ENCODE measurements at regions not wholly inside any gene's neighbourhood (a gene's known extent, or its start where the extent isn't known, plus 50 kb on each side); places are given as distances from the start of the nearest gene placed in this dataset.
"Not testable (repeated sequence)": the region's sequence is repeated elsewhere in the genome, so short reads cannot be mapped to it uniquely, and the experiment has no call there.

DNA sequence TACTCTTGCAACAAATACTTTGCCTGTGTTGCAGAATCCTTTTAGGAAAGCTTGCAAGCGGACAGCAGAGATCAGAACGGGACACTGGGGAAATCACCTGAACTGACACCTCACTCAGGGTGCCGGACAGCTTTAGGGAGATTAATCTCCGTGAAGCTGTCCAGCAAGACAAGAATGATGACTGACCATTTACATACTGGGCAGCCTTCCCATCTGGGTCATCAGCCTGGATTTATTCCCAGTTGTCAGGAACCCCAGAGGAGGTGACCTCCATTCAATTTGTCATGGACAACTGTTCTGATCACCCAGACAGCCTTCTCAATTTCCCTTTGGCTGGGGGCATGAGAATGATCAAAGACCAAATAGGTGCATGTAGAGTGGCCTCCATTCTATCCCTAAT is 93.0 kb upstream of the EGFL6 start:
- DNase-seq = no peak

GRCh38 chrX:13474164-13474516 is 95.3 kb upstream of the EGFL6 start:
- no peak for DNase-seq

DNA sequence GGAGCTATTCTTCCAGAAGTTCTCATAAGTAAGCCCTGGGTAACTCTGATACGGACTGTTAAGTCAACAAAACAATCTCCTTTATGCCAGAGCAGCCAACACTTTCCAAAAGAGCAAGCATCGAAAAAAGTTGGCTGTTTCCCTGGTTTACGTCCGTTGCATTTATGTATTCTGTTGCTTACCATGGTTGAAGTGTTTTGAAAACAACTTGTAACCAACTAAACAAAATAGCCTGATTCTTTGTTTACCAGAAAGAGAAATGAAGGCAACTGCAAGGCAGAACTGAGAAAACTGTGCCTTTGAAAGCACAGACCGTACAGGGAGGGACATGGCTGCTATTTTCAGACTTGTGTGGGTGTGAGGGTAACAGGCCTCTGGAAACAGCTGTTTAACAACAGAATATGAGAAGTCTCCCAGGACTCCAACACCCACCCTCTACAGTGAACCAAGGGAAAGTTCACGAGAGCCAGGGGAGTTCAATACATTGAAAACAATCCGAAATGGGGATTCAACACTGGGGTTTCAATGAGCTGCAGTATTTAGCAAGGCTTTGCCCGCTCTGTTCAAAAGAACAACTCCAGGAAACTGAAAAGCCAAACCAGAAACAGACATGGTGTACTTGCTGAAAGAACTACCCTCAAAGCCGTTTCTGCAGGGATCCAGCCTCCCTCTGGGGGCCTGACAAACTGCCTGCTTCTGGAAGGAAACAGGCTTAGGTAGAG is 95.8 kb upstream of the EGFL6 start:
- no peak for DNase-seq

- DNase-seq = no peak
These were observed 96.4 kb upstream of the EGFL6 start for GRCh38 chrX:13472975-13473374.

GRCh38 chrX:13471269-13471668 is 98.1 kb upstream of the EGFL6 start:
- DNase-seq = no peak

GRCh38 chrX:13470685-13470977 is 98.8 kb upstream of the EGFL6 start:
- no peak for DNase-seq

DNA sequence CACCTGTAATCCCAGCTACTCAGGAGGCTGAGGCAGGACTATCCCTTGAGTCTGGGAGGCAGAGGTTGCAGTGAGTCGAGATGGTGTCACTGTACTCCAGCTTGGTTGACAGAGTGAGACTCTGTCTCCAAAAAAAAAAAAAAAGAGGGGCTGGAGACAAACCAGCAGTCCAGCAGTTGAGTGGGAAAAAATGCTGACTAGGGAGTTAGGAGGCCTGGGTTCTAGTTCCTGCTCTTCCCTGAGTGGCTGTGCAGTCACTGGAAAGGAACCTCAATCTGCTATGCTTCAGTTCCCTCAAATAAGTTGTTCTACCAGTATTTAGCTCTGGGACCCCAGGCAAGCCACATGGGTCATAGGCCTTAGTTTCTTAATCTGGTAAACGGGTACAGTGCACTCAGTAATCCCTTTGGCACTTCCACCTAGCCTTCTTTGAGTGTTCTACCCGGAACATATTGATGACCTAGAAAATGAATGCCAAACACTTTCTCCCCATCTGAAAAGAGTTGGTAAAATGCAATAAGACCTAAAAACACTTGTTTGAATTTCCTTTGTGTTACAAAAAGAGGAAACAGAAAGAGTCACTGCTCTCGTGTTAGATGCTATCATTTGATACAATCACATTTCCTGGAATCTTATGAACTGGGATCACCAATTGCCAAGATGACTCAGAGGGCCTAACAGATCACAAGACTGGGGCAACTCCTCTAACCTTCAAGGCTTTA is 99.3 kb upstream of the EGFL6 start:
- no peak for DNase-seq

- DNase-seq = no peak
These were observed 101.3 kb upstream of the EGFL6 start for GRCh38 chrX:13468096-13468495.

GRCh38 chrX:13467243-13467642 is 102.2 kb upstream of the EGFL6 start:
- no peak for DNase-seq

DNA sequence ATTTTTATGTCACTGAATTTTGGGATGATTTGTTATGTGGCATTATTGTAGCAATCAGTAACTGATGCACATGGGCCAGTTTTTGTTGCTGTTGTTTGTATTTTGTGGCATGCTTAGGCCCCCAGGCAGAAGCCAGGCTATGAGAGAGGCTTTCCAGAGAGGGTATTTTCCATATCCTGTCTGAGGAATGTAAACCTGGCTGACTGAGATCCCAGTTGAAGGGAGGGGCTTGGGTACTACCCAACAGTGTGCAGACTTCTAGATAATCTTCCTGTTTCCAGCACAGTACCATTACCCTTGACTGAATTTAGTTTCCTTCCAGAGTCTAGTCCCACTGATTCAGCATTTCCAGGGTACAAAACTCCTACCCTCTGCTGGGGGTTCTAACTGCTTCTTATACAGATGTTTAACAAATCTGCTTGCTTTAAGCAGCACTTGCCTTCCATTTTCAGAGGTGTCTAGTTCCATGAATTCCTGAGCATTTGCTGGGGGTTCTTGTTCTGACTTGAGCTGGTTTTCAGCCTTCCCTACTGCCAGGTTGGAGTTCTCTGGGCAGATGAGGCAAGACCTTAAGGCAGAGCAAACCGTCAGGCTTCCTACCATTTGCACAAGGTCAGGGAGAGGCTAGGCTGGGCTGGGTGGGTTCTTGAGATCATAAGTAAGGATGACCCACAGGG is 104.7 kb upstream of the EGFL6 start:
- no peak for DNase-seq

GRCh38 chrX:13463608-13464007 is 105.8 kb upstream of the EGFL6 start:
- DNase-seq = no peak

- no peak for DNase-seq
These were observed 117.1 kb upstream of the EGFL6 start for GRCh38 chrX:13452283-13452682.

DNA sequence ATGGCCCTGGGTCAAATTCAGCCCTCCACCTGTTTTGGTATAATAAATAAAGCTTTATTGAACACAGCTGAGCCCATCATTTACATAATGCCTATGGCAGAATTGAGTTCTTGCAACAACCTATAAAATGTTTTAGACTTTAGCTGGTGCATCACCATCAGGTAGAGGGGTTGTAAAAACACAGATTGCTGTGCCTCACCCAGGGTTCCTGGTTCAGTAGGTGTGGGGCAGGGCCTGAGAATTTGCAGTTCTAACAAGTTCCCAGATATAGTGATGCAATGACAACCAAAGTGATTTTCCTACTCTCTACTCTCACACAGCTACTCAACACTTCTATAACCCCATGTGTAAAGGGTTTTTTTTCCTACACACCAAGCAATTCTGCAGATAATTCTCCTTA is 120.0 kb upstream of the EGFL6 start:
- no peak for DNase-seq

DNA sequence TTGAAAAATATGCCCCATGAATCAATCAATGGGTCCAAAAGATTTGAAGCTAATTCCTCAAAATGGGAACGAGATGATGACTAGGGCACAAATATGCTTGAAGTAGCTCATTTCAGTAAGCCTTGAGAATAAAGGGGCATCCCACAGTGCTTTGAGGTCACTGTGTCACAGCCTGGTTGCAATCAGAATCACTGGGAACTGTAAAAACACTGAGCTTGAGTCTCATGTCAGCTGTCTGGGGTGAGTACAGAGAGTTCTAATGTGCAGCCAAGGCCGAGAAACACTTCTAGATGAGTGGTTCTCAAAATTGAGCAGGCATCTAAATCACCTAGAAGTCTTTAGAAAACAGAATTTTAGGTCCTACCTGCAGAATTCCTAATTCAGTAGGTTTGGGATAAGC is 120.5 kb upstream of the EGFL6 start:
- no peak for DNase-seq

GRCh38 chrX:13441608-13442007 is 121.8 kb upstream of the ATXN3L start:
- not testable (repeated sequence) for DNase-seq

DNA sequence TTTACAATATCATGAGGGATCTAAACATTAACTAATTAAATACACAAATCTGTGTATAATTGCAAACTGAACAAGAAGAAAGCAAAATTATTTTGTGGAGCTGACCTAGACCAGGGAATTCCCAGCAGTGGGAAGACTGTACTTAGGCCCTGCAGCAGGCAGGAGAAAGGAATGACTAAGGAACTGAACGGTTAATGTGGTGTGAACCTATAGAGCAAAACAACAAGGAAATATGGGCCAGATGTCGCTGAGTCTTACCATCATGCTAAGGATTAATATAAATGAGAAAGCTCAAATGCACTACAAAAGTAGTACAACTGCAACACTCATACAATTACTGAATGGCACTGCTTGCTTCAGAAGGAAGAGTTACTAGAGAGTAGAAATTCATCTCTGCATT is 120.3 kb upstream of the ATXN3L start:
- DNase-seq = no peak

DNA sequence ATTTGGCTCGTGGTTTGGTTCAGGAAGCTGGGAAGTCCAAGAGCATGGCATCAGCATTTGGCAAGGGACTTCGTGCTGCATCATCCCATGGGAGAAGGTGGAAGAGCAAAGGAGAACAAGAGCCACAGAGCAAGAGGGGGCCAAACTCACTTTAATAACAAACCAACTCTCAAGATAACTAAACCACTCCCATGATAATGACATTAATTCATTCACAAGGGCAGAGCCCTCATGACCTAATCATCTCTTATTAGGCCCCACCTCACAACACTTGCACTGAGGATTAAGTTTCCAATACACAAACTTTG is 113.4 kb upstream of the ATXN3L start:
- DNase-seq = no peak

GRCh38 chrX:13432414-13433297 is 112.8 kb upstream of the ATXN3L start:
- no peak for DNase-seq

DNA sequence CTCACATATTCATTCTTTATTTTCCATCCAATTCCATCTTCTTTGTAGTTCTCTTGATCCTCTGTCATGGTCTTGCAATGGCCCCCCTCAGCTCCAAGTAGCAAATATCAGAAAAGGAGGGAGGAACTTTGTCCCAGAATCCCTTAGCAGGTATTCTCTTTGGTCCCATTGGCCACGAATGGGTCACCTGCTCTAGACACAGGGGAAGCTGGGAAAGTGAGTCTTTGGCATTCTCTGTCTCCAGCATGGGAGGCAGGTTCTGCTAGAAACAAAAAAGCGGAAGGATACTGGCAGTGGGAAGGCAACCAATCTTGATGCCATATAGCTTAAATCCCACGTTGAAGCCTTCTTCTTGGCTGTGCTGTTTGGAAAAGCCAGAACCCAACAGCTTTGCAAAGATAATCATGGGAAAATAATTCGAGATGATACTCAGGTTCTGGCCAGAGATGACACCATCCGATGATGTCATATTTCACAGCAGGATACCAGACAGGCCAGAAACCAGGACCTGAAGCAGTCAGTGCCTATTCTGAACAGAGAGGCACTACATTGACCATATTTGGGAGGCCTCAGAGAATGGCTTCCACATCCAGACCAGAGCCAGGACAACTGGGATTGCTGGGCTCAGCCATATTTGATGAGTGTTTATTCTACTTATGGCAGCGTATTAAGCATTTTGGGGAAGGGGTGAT is 110.4 kb upstream of the ATXN3L start:
- no peak for DNase-seq

DNA sequence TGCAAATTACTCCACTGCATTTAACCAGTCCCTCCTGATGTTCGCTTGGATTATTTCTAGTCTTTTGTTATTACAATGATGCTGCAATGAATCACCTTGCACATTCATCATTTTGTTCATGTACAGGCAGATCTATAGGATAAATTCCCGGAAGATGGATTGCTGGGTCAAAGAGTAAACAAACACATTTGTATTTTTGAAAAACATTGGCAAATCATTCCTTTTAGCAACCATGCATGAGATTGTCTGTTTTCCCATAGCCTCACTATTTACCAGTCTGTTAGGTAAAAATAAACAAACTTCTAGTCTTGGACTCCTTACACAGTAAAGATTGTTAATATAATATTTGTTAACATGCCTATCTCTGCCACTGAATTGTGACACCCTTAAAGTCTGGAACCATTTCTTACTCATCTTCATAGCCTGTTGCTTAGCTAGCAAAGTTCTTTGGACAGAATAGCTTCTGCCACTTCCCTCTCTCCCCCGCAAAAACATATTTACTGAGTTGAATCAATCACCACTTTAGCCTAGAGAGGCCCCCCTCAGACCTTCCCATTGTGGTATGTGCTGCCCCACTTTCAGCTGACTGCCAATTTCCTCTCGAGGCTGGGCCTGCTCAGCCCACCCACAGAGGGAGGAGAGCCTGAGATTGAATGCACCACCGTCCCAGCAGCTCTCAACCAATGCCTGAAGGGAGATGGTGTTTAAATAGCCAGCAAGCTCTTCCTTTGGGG is 108.4 kb upstream of the ATXN3L start:
- DNase-seq = no peak

DNA sequence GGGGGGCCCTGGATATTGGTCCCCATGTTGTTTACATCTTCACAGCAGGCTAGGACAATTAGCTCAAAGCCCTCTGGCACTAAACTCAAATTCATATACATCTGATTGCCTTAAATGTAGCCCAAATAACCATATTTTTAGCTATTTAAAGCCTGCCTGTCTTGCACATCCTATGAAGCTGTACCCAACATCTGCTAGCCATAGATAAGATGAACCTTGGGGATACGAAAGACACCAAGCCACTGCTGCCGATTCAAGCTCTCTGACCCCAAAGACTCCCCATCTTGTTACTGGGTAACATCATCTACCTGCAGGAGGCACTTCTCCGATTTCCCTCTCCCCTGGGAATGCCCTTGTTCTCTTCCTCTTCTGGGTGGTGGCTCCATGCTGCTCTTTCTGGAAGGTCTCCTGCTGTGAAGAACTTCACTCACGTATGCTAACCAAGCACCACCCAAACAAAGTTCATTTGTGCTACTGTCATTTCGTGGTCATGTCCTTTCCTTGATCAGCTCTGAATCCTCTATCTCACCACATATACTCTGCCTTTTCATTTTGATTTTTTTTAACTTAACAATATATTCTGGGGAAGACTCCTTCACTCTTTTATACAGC is 107.7 kb upstream of the ATXN3L start:
- no peak for DNase-seq
